ENCODE measurements at regions not wholly inside any gene's neighbourhood (a gene's known extent, or its start where the extent isn't known, plus 50 kb on each side); places are given as distances from the start of the nearest gene placed in this dataset.

GRCh38 chr2:199191461-199191860 lies 266.3 kb downstream of the SATB2 start:
- TF ChIP-seq CTCF (IDR thresholded peaks at IDR 0.05; ENCODE audit: low read depth, low read length), result no peak
- TF ChIP-seq EZH2phosphoT487 (IDR thresholded peaks at IDR 0.05; ENCODE audit: low read depth), result no peak

Data from OCI-LY3 (cell line).